ENCODE measurements at regions not wholly inside any gene's neighbourhood (a gene's known extent, or its start where the extent isn't known, plus 50 kb on each side); places are given as distances from the start of the nearest gene placed in this dataset.

GRCh38 chr5:164181604-164182003 is 676.2 kb downstream of the MAT2B start:
- DNase-seq (ENCODE audit: unreplicated experiment): no peak
- TF ChIP-seq CTCF (IDR thresholded peaks at IDR 0.05; ENCODE audit: unreplicated experiment): no peak
- Mint-ChIP-seq H3K9me3 (ENCODE audit: unreplicated experiment) (no peaks in the 10 kb centered on the region), H3K27ac (ENCODE audit: low read depth, unreplicated experiment) (no peak overlapping the region), H3K27me3 (ENCODE audit: insufficient read depth, unreplicated experiment) (no peaks in the 10 kb centered on the region), H3K36me3 (ENCODE audit: insufficient read depth, unreplicated experiment) (no peaks in the 10 kb centered on the region), H3K4me3 (ENCODE audit: unreplicated experiment) (no peak overlapping the region), H3K4me1 (ENCODE audit: insufficient read depth, unreplicated experiment) (peaks cover 6% of the 10 kb centered on the region)
- intact Hi-C loops (cut with micrococcal nuclease): no loop called here
- CTCF ChIA-PET: interaction anchor here (0.7 kb wide), 2 partner anchors 193 to 278 kb away, joined by 3 read pairs; no protein-coding TSS in a partner anchor
- POLR2A ChIA-PET: no interaction called here
- BruUV-seq (replicated peaks): no TSS peak

GRCh38 chr5:164184158-164184557 is 678.7 kb downstream of the MAT2B start:
- Mint-ChIP-seq H3K4me3 (ENCODE audit: unreplicated experiment) (no peak overlapping the region), H3K27ac (ENCODE audit: low read depth, unreplicated experiment) (no peak overlapping the region), H3K4me1 (ENCODE audit: insufficient read depth, unreplicated experiment) (peaks cover 6% of the 10 kb centered on the region), H3K36me3 (ENCODE audit: insufficient read depth, unreplicated experiment) (no peaks in the 10 kb centered on the region), H3K27me3 (ENCODE audit: insufficient read depth, unreplicated experiment) (no peaks in the 10 kb centered on the region), H3K9me3 (ENCODE audit: unreplicated experiment) (no peaks in the 10 kb centered on the region)
- CTCF ChIA-PET: interaction anchor here (0.6 kb wide), 1 partner anchor 13 kb away, joined by 3 read pairs; no protein-coding TSS in a partner anchor
- no TSS peak for BruUV-seq (replicated peaks)
- POLR2A ChIA-PET: no interaction called here
- DNase-seq (ENCODE audit: unreplicated experiment): no peak
- TF ChIP-seq CTCF (IDR thresholded peaks at IDR 0.05; ENCODE audit: unreplicated experiment): no peak
- intact Hi-C loops (cut with micrococcal nuclease): no loop called here

GRCh38 chr5:164185000-164185399 is 679.6 kb downstream of the MAT2B start:
- no peak for TF ChIP-seq CTCF (IDR thresholded peaks at IDR 0.05; ENCODE audit: unreplicated experiment)
- intact Hi-C loops (cut with micrococcal nuclease): no loop called here
- Mint-ChIP-seq H3K36me3 (ENCODE audit: insufficient read depth, unreplicated experiment) (peaks cover 5% of the 10 kb centered on the region), H3K4me1 (ENCODE audit: insufficient read depth, unreplicated experiment) (peaks cover 10% of the 10 kb centered on the region), H3K4me3 (ENCODE audit: unreplicated experiment) (no peak overlapping the region), H3K27me3 (ENCODE audit: insufficient read depth, unreplicated experiment) (no peaks in the 10 kb centered on the region), H3K27ac (ENCODE audit: low read depth, unreplicated experiment) (no peak overlapping the region), H3K9me3 (ENCODE audit: unreplicated experiment) (no peaks in the 10 kb centered on the region)
- DNase-seq (ENCODE audit: unreplicated experiment): no peak
- CTCF ChIA-PET: interaction anchor here (0.6 kb wide), 1 partner anchor 13 kb away, joined by 3 read pairs; no protein-coding TSS in a partner anchor
- no TSS peak for BruUV-seq (replicated peaks)
- POLR2A ChIA-PET: no interaction called here

GRCh38 chr5:164186550-164186949 is 681.1 kb downstream of the MAT2B start:
- H3K4me1 Mint-ChIP-seq (ENCODE audit: insufficient read depth, unreplicated experiment): peaks cover 18% of the 10 kb centered on the region
- TF ChIP-seq CTCF (IDR thresholded peaks at IDR 0.05; ENCODE audit: unreplicated experiment): no peak
- intact Hi-C loops (cut with micrococcal nuclease): no loop called here
- H3K27me3 Mint-ChIP-seq (ENCODE audit: insufficient read depth, unreplicated experiment): no peaks in the 10 kb centered on the region
- H3K9me3 Mint-ChIP-seq (ENCODE audit: unreplicated experiment): no peaks in the 10 kb centered on the region
- no peak overlapping the region for H3K4me3 Mint-ChIP-seq (ENCODE audit: unreplicated experiment)
- ChIA-PET CTCF (interaction anchor here (0.6 to 0.7 kb wide), 3 partner anchors 56 to 495 kb away, joined by 3 to 5 read pairs (median 3); no protein-coding TSS in a partner anchor), POLR2A (no interaction called here)
- peaks cover 6% of the 10 kb centered on the region for H3K36me3 Mint-ChIP-seq (ENCODE audit: insufficient read depth, unreplicated experiment)
- DNase-seq (ENCODE audit: unreplicated experiment): no peak
- H3K27ac Mint-ChIP-seq (ENCODE audit: low read depth, unreplicated experiment): no peak overlapping the region
- no TSS peak for BruUV-seq (replicated peaks)

Measured in MCF 10A (cell line).